Lower lobe of right lung (tissue), 2 donors: ENCODE measurements at regions not wholly inside any gene's neighbourhood (a gene's known extent, or its start where the extent isn't known, plus 50 kb on each side); places are given as distances from the start of the nearest gene placed in this dataset.
A peak's percentile ranks its signal among the peaks of the same experiment; 100 is the strongest.

Experiments
- ATAC-seq, 2 donors: fragments of 200-7000 bp; cut with Tn5 transposase; one replicate each; pipeline ENCODE4 v1.9.1; 2020 to 2022; ENCODE audit warnings: mild to moderate bottlenecking in 2 of 2, moderate library complexity in 2 of 2
- DNase-seq: peaks from one replicate; pipeline ENCODE4 v3.0.0-alpha.2; 2020
- H3K27ac ChIP-seq: fragments of 200-600 bp; one replicate; pipeline ENCODE4 v1.8.0; 2022
- H3K27me3 ChIP-seq: fragments of 200-600 bp; one replicate; pipeline ENCODE4 v1.8.0; 2022; ENCODE audit warnings: low read depth
- H3K36me3 ChIP-seq: fragments of 200-600 bp; one replicate; pipeline ENCODE4 v1.8.0; 2022; ENCODE audit warnings: mild to moderate bottlenecking
- H3K4me1 ChIP-seq: fragments of 200-600 bp; one replicate; pipeline ENCODE4 v1.8.0; 2022
- H3K4me3 ChIP-seq: fragments of 200-600 bp; one replicate; pipeline ENCODE4 v1.8.0; 2022; ENCODE audit warnings: mild to moderate bottlenecking
- H3K9me3 ChIP-seq: fragments of 200-600 bp; one replicate; pipeline ENCODE4 v1.8.0; 2022
- CTCF ChIP-seq: fragments of 200-600 bp; IDR thresholded peaks from one replicate; pipeline ENCODE4 v1.8.0; 2022; ENCODE audit warnings: antibody characterized with exemption, mild to moderate bottlenecking
- intact Hi-C: fragments of 100-400 bp; cut with DNase I; formaldehyde crosslinking; loops from one replicate; pipeline ENCODE4 v1.11.0; 2022
- donor health status: DM: no; HTN: yes; CAD: no; lungs with severe emphysema.

DNA sequence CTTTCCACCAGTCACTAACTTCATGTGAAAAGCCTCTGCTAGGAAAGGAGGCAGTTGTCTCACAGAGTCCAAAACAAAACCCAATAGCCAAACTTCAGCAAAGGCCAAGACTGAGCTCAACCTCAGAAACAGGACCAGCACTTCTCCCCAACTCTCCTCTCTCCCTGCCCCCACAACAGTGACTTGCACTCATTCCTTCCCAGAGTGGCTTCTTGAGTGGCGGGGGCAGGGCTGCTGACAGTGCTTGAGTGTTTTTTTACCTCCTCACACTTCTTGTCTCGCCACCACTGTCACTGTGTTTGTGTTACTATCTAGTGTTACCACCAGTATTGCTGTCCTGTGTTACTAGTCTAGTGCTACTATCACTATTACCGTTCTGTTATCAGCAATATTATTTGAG, 206.8 kb downstream of the KLF6 start:
- Histone ChIP-seq H3K4me1 (peaks cover 5% of the 10 kb centered on the region), H3K36me3 (no peaks in the 10 kb centered on the region), H3K4me3 (no peak overlapping the region), H3K27me3 (no peaks in the 10 kb centered on the region), H3K9me3 (no peaks in the 10 kb centered on the region), H3K27ac (no peak overlapping the region)
- DNase-seq (no peak), ATAC-seq (peak in 1 of 2 donors; percentile 23)
- intact Hi-C loops: no loop called here
- TF ChIP-seq CTCF: no peak

GRCh38 chr10:3574451-3574850, 210.6 kb downstream of the KLF6 start:
- H3K9me3 ChIP-seq: no peaks in the 10 kb centered on the region
- DNase-seq (no peak), ATAC-seq (no peak)
- intact Hi-C loops: no loop called here
- peaks cover 5% of the 10 kb centered on the region for H3K4me1 ChIP-seq
- H3K27ac ChIP-seq: no peak overlapping the region
- H3K4me3 ChIP-seq: no peak overlapping the region
- H3K27me3 ChIP-seq: no peaks in the 10 kb centered on the region
- no peak for TF ChIP-seq CTCF
- H3K36me3 ChIP-seq: no peaks in the 10 kb centered on the region

DNA sequence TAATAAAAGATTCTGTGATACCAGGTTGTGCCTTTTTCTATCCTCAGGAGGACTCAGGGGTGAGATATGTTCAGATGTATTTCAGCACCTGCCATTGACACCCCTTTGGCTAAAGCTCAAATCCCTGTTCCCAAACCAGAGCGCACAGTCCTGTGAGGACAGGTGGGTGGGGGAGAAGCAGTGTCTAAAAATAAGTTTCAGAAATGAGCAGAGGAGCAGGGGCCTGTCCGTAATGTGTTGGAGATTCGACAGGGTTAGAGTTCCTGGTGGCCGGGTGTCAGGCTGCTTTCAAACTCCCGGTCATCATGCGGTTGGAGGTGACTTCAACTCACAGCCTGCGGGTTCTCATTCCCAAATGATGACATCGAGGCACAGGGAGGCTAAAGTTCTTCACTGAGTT, 211.5 kb downstream of the KLF6 start:
- no peak for DNase-seq
- Histone ChIP-seq H3K4me1 (peaks cover 4% of the 10 kb centered on the region), H3K27me3 (no peaks in the 10 kb centered on the region), H3K36me3 (no peaks in the 10 kb centered on the region), H3K27ac (no peak overlapping the region), H3K4me3 (no peak overlapping the region), H3K9me3 (no peaks in the 10 kb centered on the region)
- TF ChIP-seq CTCF: no peak
- intact Hi-C loops: no loop called here
- no peak for ATAC-seq

DNA sequence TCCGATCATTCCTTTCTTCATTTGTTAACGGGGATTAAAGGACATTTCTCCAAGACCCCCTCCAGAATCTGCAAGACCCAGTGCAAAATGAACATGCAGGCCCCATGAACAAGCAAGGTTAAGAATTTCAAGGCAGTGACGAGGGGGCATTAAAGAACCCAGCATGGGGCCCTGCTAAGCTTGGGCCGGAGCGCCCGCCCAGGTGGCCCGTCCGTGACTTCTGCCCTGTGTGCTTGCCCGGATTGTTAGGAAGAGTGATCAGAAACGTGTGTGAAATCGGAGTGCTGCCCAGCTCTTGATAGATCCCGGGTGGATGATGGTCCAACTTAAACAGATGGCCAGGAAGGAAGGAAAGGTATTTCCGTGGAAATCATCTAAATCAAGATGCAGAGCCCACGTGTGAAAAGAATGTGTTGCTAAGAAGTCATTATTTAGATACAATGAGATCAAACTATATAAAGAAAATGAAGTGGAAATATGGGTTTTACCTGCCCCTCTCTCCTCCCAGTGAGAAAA, 213.6 kb downstream of the KLF6 start:
- H3K27me3 ChIP-seq: no peaks in the 10 kb centered on the region
- no peak for DNase-seq
- no peak for ATAC-seq
- H3K27ac ChIP-seq: no peak overlapping the region
- intact Hi-C loops: no loop called here
- peaks cover 4% of the 10 kb centered on the region for H3K4me1 ChIP-seq
- no peaks in the 10 kb centered on the region for H3K36me3 ChIP-seq
- TF ChIP-seq CTCF: no peak
- no peaks in the 10 kb centered on the region for H3K9me3 ChIP-seq
- H3K4me3 ChIP-seq: no peak overlapping the region

GRCh38 chr10:3570855-3571266, 214.1 kb downstream of the KLF6 start:
- H3K4me1 ChIP-seq: peaks cover 4% of the 10 kb centered on the region
- no peak overlapping the region for H3K27ac ChIP-seq
- no peaks in the 10 kb centered on the region for H3K27me3 ChIP-seq
- ATAC-seq (no peak), DNase-seq (no peak)
- H3K9me3 ChIP-seq: no peaks in the 10 kb centered on the region
- H3K36me3 ChIP-seq: no peaks in the 10 kb centered on the region
- no peak overlapping the region for H3K4me3 ChIP-seq
- intact Hi-C loops: no loop called here
- no peak for TF ChIP-seq CTCF
